Choroid plexus epithelial cell (primary cell): ENCODE measurements at regions not wholly inside any gene's neighbourhood (a gene's known extent, or its start where the extent isn't known, plus 50 kb on each side); places are given as distances from the start of the nearest gene placed in this dataset.

ENCODE experiments used
- DNase-seq: peaks from one replicate; pipeline ENCODE4 v3.0.0-alpha.2; 2010; ENCODE audit warnings: low read depth
- H3K4me3 ChIP-seq: 2 replicates; pipeline ENCODE4 v1.5.1; 2011; ENCODE audit warnings: low read depth, mild to moderate bottlenecking, control low read depth, low read length, moderate library complexity
- CTCF ChIP-seq: conservative IDR thresholded peaks from 2 replicates; pipeline ENCODE4 v1.5.1; 2011; ENCODE audit warnings: low read depth, mild to moderate bottlenecking, control low read depth, inconsistent platforms, low read length, moderate library complexity

- DNase-seq: peak; percentile 72
- no peak overlapping the region for H3K4me3 ChIP-seq
- peak; percentile 84 for TF ChIP-seq CTCF
These were observed 162.7 kb upstream of the ETAA1 start for GRCh38 chr2:67234440-67234839.

GRCh38 chr2:67237288-67237687, 159.8 kb upstream of the ETAA1 start:
- TF ChIP-seq CTCF: peak; percentile 41
- H3K4me3 ChIP-seq: no peak overlapping the region
- peak; percentile 6 for DNase-seq

GRCh38 chr2:67240507-67240906, 156.6 kb upstream of the ETAA1 start:
- no peak overlapping the region for H3K4me3 ChIP-seq
- no peak for DNase-seq
- no peak for TF ChIP-seq CTCF

- no peak overlapping the region for H3K4me3 ChIP-seq
- TF ChIP-seq CTCF: no peak
- no peak for DNase-seq
These were observed 155.7 kb upstream of the ETAA1 start for GRCh38 chr2:67241453-67241852.

GRCh38 chr2:67242456-67242855, 154.7 kb upstream of the ETAA1 start:
- no peak overlapping the region for H3K4me3 ChIP-seq
- TF ChIP-seq CTCF: no peak
- no peak for DNase-seq

GRCh38 chr2:67243919-67244318, 153.2 kb upstream of the ETAA1 start:
- H3K4me3 ChIP-seq: no peak overlapping the region
- TF ChIP-seq CTCF: no peak
- DNase-seq: no peak

- TF ChIP-seq CTCF: no peak
- DNase-seq: no peak
- H3K4me3 ChIP-seq: no peak overlapping the region
These were observed 150.3 kb upstream of the ETAA1 start for GRCh38 chr2:67246791-67247190.
